BLaER1 treated with 17β-estradiol and CSF1 and Interleukin-3, amounts not matched to agents 10 nM and 100 nM (cell line): ENCODE measurements at regions not wholly inside any gene's neighbourhood (a gene's known extent, or its start where the extent isn't known, plus 50 kb on each side); places are given as distances from the start of the nearest gene placed in this dataset.
"Not testable (repeated sequence)": the region's sequence is repeated elsewhere in the genome, so short reads cannot be mapped to it uniquely, and the experiment has no call there.

Experiments
- H3K27ac ChIP-seq, 11 experiments: shearing (Covaris generic); formaldehyde crosslinking; 2 replicates each; pipeline ENCODE4 v1.8.1; 2022
- H3K27me3 ChIP-seq, 11 experiments: shearing (Covaris generic); formaldehyde crosslinking; 2 replicates each; pipeline ENCODE4 v1.8.1; 2022
- H3K36me3 ChIP-seq, 11 experiments: shearing (Covaris generic); formaldehyde crosslinking; 2 replicates each; pipeline ENCODE4 v1.8.1; 2022
- H3K4me1 ChIP-seq, 10 experiments: shearing (Covaris generic); formaldehyde crosslinking; 2 replicates each; pipeline ENCODE4 v1.8.1; 2022
- H3K4me2 ChIP-seq, 11 experiments: shearing (Covaris generic); formaldehyde crosslinking; 2 replicates each; pipeline ENCODE4 v1.8.1; 2022
- H3K4me3 ChIP-seq, 10 experiments: shearing (Covaris generic); formaldehyde crosslinking; 2 replicates each; pipeline ENCODE4 v1.8.1; 2022
- H3K9ac ChIP-seq, 11 experiments: shearing (Covaris generic); formaldehyde crosslinking; 2 replicates each; pipeline ENCODE4 v1.8.1; 2022
- H3K9me3 ChIP-seq, 11 experiments: shearing (Covaris generic); formaldehyde crosslinking; replicated peaks in 1 of 11; 2 replicates each; pipeline ENCODE4 v1.8.1; 2022
- H4K20me1 ChIP-seq, 11 experiments: shearing (Covaris generic); formaldehyde crosslinking; 2 replicates each; pipeline ENCODE4 v1.8.1; 2022
- Cebpa-rat ChIP-seq, 11 experiments: shearing (Covaris generic); IDR thresholded peaks; 2 replicates each; pipeline ENCODE4 v1.8.1; 2022

DNA sequence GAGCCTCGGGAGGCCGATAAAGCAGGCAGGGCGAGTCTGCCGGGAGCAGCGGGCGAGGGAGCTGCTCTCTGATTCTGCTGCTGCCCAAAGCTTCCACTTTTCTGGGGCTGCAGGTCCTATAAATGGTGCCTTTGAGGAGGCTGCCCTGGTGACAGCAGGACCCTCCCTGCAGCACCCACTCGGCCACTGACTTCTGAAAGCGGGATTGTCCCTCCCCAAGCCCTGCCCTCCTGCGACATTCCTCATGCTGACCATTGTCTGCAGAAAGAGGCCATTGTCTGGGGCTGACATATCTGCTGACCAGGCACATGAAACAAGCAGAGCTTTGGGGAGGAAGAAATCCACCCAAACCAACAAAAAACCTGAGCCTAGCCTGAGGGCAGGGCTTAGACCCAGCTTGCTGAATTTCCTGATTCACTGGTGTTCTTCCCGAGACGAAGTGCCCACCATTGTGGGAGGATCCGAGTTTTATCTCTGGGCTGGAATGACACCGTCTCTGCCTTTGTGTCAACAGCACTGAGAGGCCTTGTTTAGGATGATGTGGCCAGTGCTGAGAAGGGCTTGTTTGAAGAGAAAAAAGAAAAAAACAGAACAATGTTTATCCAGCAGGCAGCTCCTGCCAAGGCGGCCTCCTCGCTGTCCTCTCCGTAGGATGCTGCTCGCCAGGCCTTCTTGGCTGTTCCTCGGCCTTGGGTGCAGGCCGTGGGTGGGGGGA is 129.7 kb downstream of the MYCN start:
- Histone ChIP-seq H4K20me1 (no peaks in the 10 kb centered on the region), H3K27ac (no peak overlapping the region), H3K4me2 (no peak overlapping the region), H3K36me3 (no peaks in the 10 kb centered on the region), H3K9ac (no peak overlapping the region), H3K27me3 (no peaks in the 10 kb centered on the region), H3K4me1 (peaks cover 0 to 31% (median 18%) of the 10 kb centered on the region in 10 experiments; a peak in 13 of 20 replicates), H3K9me3 (peaks cover 0 to 9% (median 4%) of the 10 kb centered on the region in 11 experiments; a peak in 15 of 22 replicates), H3K4me3 (no peak overlapping the region)
- no peak for TF ChIP-seq Cebpa-rat (IDR thresholded peaks at IDR 0.05)

DNA sequence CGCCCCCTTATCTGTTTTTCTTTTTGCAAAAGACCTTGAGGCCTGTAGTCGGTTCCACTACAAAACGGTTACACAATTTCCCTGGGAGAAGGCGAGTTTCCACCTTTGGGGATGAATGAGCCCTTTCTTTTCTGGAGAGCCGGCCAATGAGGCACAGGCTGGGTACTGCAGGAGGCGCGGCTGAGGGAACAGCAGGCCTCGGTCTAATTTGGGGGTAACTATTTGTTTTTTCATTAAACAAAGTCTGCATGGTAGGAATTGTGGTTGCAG is 129.2 kb downstream of the MYCN start:
- no peak overlapping the region for H3K4me3 ChIP-seq
- no peaks in the 10 kb centered on the region for H3K27me3 ChIP-seq
- H3K27ac ChIP-seq = no peak overlapping the region
- no peaks in the 10 kb centered on the region for H4K20me1 ChIP-seq
- no peaks in the 10 kb centered on the region for H3K36me3 ChIP-seq
- H3K9me3 ChIP-seq = peaks cover 4 to 14% (median 9%) of the 10 kb centered on the region in 11 experiments
- peaks cover 0 to 31% (median 18%) of the 10 kb centered on the region in 10 experiments; a peak in 13 of 20 replicates for H3K4me1 ChIP-seq
- no peak overlapping the region for H3K9ac ChIP-seq
- TF ChIP-seq Cebpa-rat (IDR thresholded peaks at IDR 0.05) = no peak
- no peak overlapping the region for H3K4me2 ChIP-seq

GRCh38 chr2:16068552-16068940 is 128.2 kb downstream of the MYCN start:
- no peak for TF ChIP-seq Cebpa-rat (IDR thresholded peaks at IDR 0.05)
- Histone ChIP-seq H3K36me3 (peaks cover 0 to under 1% (median 0%) of the 10 kb centered on the region in 11 experiments; a peak in 1 of 22 replicates), H3K27me3 (no peaks in the 10 kb centered on the region), H3K27ac (no peak overlapping the region), H3K9ac (no peak overlapping the region), H3K4me3 (no peak overlapping the region), H3K9me3 (peaks cover 15 to 22% (median 19%) of the 10 kb centered on the region in 11 experiments), H3K4me2 (no peak overlapping the region), H4K20me1 (no peaks in the 10 kb centered on the region), H3K4me1 (peaks cover 0 to 26% (median 13%) of the 10 kb centered on the region in 10 experiments; a peak in 13 of 20 replicates)

DNA sequence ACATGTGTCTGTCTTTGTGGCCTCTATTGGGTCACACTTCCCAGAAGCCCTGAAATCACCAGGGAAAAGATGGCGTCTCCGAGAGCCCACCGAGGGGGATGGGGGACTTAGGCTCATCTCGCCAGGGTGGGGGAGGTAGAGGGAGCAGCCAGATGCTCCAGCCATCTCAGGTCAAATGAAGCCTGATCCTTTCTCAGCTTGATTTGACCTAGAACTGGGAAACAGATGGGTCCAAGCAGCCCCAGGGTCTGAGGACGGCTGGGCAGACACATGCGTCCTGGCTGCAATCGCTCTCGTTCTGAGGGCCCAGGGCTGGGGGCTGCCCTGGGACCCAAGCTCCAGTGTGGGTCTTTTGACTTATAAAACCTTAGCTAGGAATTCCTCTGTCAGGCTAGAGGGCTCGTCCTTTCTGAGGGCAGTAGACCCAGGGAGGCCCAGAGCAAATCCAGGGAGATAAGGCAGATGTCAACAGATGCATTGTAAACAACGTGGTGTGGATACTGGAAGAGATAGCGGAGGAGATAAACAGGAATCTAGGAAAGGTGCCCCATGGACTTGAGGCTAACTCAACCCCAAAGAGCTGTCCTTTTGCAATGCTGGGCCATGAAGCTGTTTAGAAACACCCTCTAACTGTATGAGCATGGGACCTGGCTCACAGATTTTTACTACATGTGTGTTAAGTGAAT is 127.7 kb downstream of the MYCN start:
- Histone ChIP-seq H4K20me1 (no peaks in the 10 kb centered on the region), H3K27me3 (no peaks in the 10 kb centered on the region), H3K4me3 (no peak overlapping the region), H3K4me1 (peaks cover 0 to 21% (median 8%) of the 10 kb centered on the region in 10 experiments; a peak in 13 of 20 replicates), H3K9me3 (peaks cover 20 to 27% (median 25%) of the 10 kb centered on the region in 11 experiments), H3K27ac (no peak overlapping the region), H3K4me2 (no peak overlapping the region), H3K36me3 (peaks cover 0 to 6% (median 0%) of the 10 kb centered on the region in 11 experiments; a peak in 2 of 22 replicates), H3K9ac (no peak overlapping the region)
- no peak for TF ChIP-seq Cebpa-rat (IDR thresholded peaks at IDR 0.05)

DNA sequence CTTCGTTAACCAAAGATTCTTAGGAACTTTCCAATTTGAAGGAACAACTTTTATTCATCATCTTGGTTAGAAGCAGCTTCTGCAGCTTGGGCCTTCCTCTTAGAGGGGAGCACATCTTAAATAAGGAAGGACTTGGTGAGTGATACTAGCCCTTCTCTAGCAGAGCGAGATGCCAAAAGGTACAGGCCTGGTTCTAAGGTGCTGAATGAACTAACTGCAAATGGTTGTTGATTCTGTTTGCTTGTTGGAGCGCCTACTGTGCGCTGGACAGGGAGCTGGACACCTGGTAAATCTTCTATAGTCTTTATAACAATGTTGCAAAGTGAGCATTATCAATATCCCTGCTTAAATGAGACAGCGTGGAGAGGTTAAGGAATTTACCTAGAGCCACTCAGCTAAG is 127.1 kb downstream of the MYCN start:
- H3K36me3 ChIP-seq = peaks cover 0 to 10% (median 0%) of the 10 kb centered on the region in 11 experiments; a peak in 2 of 22 replicates
- H3K27me3 ChIP-seq = no peaks in the 10 kb centered on the region
- H3K4me1 ChIP-seq = peaks cover 0 to 15% (median 2%) of the 10 kb centered on the region in 10 experiments; a peak in 12 of 20 replicates
- H3K27ac ChIP-seq = no peak overlapping the region
- H3K9me3 ChIP-seq = peaks cover 26 to 33% (median 30%) of the 10 kb centered on the region in 11 experiments
- no peak for TF ChIP-seq Cebpa-rat (IDR thresholded peaks at IDR 0.05)
- H3K4me2 ChIP-seq = no peak overlapping the region
- no peak overlapping the region for H3K9ac ChIP-seq
- no peak overlapping the region for H3K4me3 ChIP-seq
- no peaks in the 10 kb centered on the region for H4K20me1 ChIP-seq

- no peak overlapping the region for H3K4me2 ChIP-seq
- no peaks in the 10 kb centered on the region for H3K27me3 ChIP-seq
- peaks cover 0 to 10% (median 0%) of the 10 kb centered on the region in 11 experiments; a peak in 2 of 22 replicates for H3K36me3 ChIP-seq
- no peak overlapping the region for H3K27ac ChIP-seq
- H3K4me1 ChIP-seq = peaks cover 0 to 11% (median 0%) of the 10 kb centered on the region in 10 experiments; a peak in 5 of 20 replicates
- TF ChIP-seq Cebpa-rat (IDR thresholded peaks at IDR 0.05) = no peak
- H4K20me1 ChIP-seq = no peaks in the 10 kb centered on the region
- H3K4me3 ChIP-seq = no peak overlapping the region
- H3K9ac ChIP-seq = no peak overlapping the region
- H3K9me3 ChIP-seq = peaks cover 30 to 37% (median 35%) of the 10 kb centered on the region in 11 experiments
Measured at GRCh38 chr2:16067037-16067406, 126.7 kb downstream of the MYCN start.

DNA sequence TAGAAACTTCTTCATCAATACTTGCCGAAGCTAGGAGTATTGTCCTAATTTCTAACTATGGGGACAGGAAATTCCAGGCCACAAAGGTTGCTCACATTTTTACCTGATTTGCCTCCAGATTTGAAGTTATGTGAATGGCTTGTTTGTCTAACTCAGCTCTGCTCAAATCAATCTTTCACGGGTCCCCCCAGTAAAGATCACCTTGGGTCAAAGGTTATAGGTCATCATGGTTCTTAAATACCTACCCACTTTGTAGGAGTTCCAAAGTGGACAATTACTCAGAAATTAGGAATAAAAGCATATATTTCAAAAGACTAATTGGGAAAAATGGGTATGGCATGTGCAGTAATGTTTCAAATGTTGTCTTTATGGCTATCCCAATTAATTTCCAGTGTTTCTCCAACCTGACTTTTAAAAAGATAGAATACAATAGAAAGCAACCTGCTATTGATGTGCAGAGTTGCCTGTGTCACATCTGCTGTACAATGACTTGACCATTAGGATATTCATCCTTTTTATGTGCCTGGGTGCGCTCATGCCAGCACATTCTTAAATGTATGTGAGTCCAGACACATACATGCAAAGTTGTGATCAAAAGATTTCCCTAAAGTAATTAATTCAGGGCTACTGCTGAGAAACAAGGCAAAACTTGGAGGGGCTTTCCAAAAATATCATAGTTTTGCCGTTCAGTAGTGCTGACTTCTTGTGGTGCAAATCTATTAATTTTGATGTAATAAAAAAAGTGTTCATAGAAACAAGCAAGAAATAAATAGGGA is 126.1 kb downstream of the MYCN start:
- no peak overlapping the region for H3K4me2 ChIP-seq
- H3K27me3 ChIP-seq = no peaks in the 10 kb centered on the region
- peaks cover 35 to 43% (median 39%) of the 10 kb centered on the region in 11 experiments for H3K9me3 ChIP-seq
- no peak overlapping the region for H3K9ac ChIP-seq
- peaks cover 0 to 10% (median 0%) of the 10 kb centered on the region in 11 experiments; a peak in 2 of 22 replicates for H3K36me3 ChIP-seq
- H3K27ac ChIP-seq = no peak overlapping the region
- no peak overlapping the region for H3K4me3 ChIP-seq
- peaks cover 0 to 11% (median 0%) of the 10 kb centered on the region in 10 experiments; a peak in 5 of 20 replicates for H3K4me1 ChIP-seq
- no peak for TF ChIP-seq Cebpa-rat (IDR thresholded peaks at IDR 0.05)
- H4K20me1 ChIP-seq = no peaks in the 10 kb centered on the region

DNA sequence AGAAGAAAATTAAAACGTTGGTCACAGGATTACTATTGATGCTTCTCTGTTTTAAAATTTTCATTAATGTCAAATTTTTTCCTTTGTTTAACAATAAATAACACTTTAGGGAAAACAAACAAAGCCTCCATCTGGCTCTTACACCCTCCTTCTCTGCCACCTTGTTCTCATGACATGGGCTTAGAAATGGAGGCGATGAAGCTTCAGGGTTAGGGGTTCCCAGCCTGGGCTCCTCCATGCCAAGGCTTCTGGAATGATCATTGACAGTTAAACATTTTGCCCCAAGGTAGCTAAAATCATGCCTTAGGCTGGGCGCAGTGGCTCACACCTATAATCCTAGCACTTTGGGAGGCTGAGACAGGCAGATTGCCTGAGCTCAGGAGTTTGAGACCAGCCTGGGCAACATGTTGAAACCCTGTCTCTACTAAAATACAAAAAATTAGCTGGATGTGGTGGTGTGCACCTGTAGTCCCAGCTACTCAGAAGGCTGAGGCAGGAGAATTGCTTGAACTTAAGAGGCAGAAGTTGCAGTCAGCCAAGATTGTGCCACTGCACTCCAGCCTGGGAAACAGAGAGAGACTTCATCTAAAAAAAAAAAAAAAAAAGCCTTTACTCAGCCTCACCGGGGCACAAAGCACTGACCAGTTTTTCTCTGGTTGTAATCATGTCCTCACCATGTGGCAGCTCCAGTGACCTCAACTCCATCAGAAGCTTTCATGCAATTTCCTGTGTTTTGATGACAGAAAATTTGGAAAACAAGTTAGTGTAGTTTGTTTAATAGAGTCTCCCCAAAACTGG is 125.1 kb downstream of the MYCN start:
- not testable (repeated sequence) for H3K4me3 ChIP-seq, H3K36me3 ChIP-seq, H3K27ac ChIP-seq, H3K27me3 ChIP-seq, H3K9ac ChIP-seq, H4K20me1 ChIP-seq, H3K4me2 ChIP-seq
- peaks cover 0 to 11% (median 0%) of the 10 kb centered on the region in 10 experiments; a peak in 5 of 20 replicates for H3K4me1 ChIP-seq
- H3K9me3 ChIP-seq = peaks cover 35 to 45% (median 40%) of the 10 kb centered on the region in 11 experiments
